H1 (cell line): ENCODE measurements at regions not wholly inside any gene's neighbourhood (a gene's known extent, or its start where the extent isn't known, plus 50 kb on each side); places are given as distances from the start of the nearest gene placed in this dataset.

ENCODE experiments used
- ATF3 ChIP-seq: IDR thresholded peaks from 2 replicates; pipeline ENCODE4 v1.6.1; 2011; ENCODE audit warnings: low read depth, mild to moderate bottlenecking, low read length; ENCODE audit not compliant: insufficient read depth
- POLR2AphosphoS5 ChIP-seq: IDR thresholded peaks from 2 replicates; pipeline ENCODE4 v1.6.1; 2011; ENCODE audit warnings: low read depth, low read length

DNA sequence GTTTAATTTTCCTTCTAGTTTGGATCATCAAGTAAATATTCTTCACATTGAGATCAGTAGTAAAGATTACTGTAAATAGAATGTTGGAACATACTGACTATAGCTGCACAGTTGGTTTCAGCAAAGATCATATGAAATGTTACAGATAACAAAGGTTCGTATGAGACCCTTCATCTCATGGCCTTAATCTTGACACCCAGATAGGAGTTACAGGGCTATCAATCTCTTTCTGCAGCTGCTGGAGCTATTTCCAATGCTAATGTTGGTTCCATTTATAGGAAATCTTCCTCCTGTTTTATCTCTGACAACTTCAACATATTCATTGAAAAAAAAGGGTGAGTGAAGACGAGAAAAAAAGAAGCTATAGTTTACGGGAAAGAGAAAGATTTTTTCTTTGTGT, 495.6 kb downstream of the JRKL start:
- TF ChIP-seq POLR2AphosphoS5 (no peak), ATF3 (no peak)
